Stomach smooth muscle (tissue), 2 donors: ENCODE measurements at regions not wholly inside any gene's neighbourhood (a gene's known extent, or its start where the extent isn't known, plus 50 kb on each side); places are given as distances from the start of the nearest gene placed in this dataset.

Experiments
- H3K27ac ChIP-seq: one replicate; pipeline ENCODE4 v1.7.0; 2013; ENCODE audit warnings: mild to moderate bottlenecking, low read length, inconsistent platforms
- H3K27me3 ChIP-seq, 2 donors: one replicate each; pipeline ENCODE4 v1.7.0; 2013; ENCODE audit warnings: low read length in 2 of 2; ENCODE audit not compliant: insufficient read depth in 2 of 2, control insufficient read depth in 1 of 2
- H3K36me3 ChIP-seq, 2 donors: one replicate each; pipeline ENCODE4 v1.7.0; 2013; ENCODE audit warnings: low read length in 2 of 2; ENCODE audit not compliant: control insufficient read depth in 2 of 2, insufficient read depth in 2 of 2
- H3K4me1 ChIP-seq: one replicate; pipeline ENCODE4 v1.7.0; 2013; ENCODE audit warnings: low read length; ENCODE audit not compliant: control insufficient read depth, insufficient read depth
- H3K4me3 ChIP-seq, 2 donors: one replicate each; pipeline ENCODE4 v1.7.0; 2013; ENCODE audit warnings: low read length in 2 of 2
- H3K9ac ChIP-seq, 2 donors: one replicate each; pipeline ENCODE4 v1.7.0; 2013; ENCODE audit warnings: low read length in 2 of 2, mild to moderate bottlenecking in 1 of 2
- H3K9me3 ChIP-seq, 2 donors: one replicate each; pipeline ENCODE4 v1.7.0; 2013; ENCODE audit warnings: low read length in 2 of 2; ENCODE audit not compliant: control insufficient read depth in 2 of 2
- donor health status: healthy.
- donor health status: Pancreatic carcinoma.

DNA sequence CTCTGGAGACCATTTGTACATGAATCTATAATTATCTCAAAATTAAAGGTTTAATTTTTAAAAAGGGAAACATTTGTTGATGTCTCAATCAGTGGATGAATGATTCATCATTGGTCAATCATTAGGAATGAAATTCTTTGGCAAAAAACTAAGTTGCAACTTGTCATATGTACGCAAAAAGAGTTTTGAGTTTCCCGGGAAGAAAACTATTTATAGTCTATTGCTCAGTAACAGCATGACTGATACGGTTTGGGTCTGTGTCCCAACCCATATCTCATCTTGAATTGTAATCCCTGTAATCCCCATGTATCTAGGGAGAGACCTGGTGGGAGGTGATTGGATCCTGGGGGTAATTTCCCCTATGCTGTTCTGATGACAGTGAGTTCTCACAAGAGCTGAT lies 765.8 kb upstream of the ROBO1 start:
- no peak overlapping the region for H3K27ac ChIP-seq
- H3K4me3 ChIP-seq = no peak overlapping the region
- H3K4me1 ChIP-seq = no peaks in the 10 kb centered on the region
- H3K36me3 ChIP-seq = no peaks in the 10 kb centered on the region
- H3K27me3 ChIP-seq = no peaks in the 10 kb centered on the region
- no peaks in the 10 kb centered on the region for H3K9me3 ChIP-seq
- no peak overlapping the region for H3K9ac ChIP-seq

DNA sequence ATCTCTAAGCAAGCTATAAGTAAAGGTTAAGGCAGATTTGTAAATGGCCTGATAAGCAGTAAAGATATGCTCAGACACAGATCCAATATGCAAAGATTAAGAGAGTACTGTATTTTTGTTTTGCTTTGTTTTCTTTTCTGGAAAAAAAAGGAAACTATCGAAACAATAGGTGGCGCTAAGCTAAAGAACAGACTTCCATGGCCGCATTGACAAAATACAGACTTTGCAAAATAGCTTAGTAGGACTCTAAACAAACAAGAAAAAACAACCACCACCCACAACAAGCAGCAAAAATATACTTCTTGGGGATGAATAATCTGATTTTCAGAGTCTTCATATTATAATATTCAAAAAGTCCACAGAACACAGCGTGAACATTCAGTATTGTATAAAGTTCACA lies 758.4 kb upstream of the ROBO1 start:
- Histone ChIP-seq H3K27me3 (no peaks in the 10 kb centered on the region), H3K4me3 (no peak overlapping the region), H3K36me3 (no peaks in the 10 kb centered on the region), H3K27ac (no peak overlapping the region), H3K4me1 (no peaks in the 10 kb centered on the region), H3K9me3 (no peaks in the 10 kb centered on the region), H3K9ac (no peak overlapping the region)

DNA sequence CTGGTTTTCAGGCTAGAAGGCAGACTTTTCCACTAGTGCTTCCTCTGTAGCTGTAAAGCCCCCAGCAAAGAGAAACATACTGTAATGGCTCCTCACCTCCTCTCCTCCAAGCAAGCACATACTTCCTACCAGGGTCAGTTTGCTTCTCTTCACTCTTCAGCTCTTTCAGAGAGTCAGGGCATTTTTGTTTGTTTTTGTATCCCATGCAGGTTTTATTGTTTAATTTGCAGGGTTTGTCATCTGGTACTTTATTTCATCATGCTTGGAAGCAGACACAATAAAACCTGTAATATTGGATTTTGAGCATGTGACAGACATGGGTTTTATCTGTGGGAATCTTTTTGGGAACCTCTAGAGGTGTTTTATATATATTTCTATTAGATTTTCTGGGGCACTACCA lies 753.3 kb upstream of the ROBO1 start:
- Histone ChIP-seq H3K27me3 (no peaks in the 10 kb centered on the region), H3K9me3 (no peaks in the 10 kb centered on the region), H3K4me3 (no peak overlapping the region), H3K27ac (no peak overlapping the region), H3K9ac (no peak overlapping the region), H3K4me1 (no peaks in the 10 kb centered on the region), H3K36me3 (no peaks in the 10 kb centered on the region)

DNA sequence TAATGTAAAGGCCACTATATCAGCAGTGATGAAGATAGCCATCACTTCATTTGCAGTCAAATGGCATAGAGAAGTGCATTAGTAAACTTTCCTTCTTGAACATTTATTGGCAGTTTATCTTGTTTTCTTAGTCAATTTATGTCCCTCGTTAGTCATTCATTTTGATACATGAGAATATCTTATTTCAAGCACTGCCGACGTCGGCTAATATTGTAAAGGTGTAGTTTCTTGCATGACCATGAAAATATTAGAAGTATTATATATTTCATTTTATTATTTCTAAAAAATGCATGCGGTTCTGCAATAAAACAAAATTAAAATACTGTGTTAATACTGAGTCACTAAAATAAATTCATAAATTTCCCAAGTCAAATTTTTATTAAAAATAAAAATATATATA lies 751.6 kb upstream of the ROBO1 start:
- Histone ChIP-seq H3K27ac (no peak overlapping the region), H3K4me3 (no peak overlapping the region), H3K4me1 (no peaks in the 10 kb centered on the region), H3K36me3 (no peaks in the 10 kb centered on the region), H3K27me3 (no peaks in the 10 kb centered on the region), H3K9me3 (no peaks in the 10 kb centered on the region), H3K9ac (no peak overlapping the region)

DNA sequence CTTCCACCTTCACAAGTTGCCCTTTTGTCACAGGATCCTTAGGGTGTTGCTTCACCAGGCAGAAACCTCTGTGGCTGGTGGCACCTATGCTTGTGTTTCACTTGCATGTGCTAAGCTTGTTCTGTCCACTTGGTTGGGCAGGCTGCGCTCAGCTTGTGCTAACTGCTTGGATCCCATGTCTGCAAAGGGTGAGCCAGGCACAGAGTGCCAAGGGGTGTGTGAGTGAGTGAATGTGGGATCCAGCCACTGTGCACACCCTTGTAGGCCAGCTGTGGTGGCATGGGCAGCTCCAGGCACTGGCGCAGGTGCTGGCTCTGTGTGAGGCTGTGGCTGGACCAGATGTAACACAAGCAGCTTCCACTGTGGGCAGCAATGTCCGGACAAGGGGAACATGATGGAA lies 728.7 kb upstream of the ROBO1 start:
- Histone ChIP-seq H3K36me3 (no peaks in the 10 kb centered on the region), H3K4me1 (no peaks in the 10 kb centered on the region), H3K4me3 (no peak overlapping the region), H3K27me3 (no peaks in the 10 kb centered on the region), H3K9ac (no peak overlapping the region), H3K27ac (no peak overlapping the region), H3K9me3 (peaks cover 0 to 1% of the 10 kb centered on the region in 2 donors)

DNA sequence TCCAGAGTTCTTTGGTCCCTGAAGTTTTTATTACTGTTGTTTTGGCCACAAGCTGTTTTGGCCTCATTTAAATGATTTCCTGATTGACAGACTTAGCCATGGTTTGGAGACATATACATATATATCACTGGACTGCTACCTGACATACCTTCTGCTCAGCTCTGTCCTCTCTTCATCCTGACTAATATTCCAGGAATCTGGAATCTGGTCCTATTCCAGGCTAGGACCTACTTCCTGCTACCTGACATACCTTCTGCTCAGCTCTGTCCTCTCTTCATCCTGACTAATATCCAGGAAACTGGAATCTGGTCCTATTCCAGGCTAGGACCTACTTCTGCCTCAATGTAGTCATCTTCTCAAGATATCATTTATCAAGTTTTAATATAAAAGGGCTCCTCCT lies 724.4 kb upstream of the ROBO1 start:
- Histone ChIP-seq H3K4me1 (no peaks in the 10 kb centered on the region), H3K27ac (no peak overlapping the region)

DNA sequence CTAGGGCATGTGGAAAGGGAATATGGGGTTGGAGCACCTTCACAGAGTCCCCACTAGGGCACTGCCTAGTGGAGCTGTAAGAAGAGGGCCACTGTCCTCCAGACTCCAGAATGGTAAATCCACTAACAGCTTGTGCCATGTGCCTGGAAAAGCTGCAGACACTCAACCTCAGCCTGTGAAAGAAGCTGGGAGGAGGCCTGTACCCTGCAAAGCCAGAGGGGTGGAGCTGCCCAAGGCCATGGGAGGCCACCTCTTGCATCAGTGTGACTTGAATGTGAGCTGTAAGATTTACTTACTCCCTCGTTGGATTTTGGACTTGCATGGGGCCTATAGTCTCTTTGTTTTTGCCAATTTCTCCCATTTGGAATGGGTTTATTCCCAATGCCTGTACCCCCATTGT lies 705.2 kb upstream of the ROBO1 start:
- Histone ChIP-seq H3K9ac (no peak overlapping the region), H3K9me3 (no peaks in the 10 kb centered on the region), H3K4me1 (no peaks in the 10 kb centered on the region), H3K4me3 (no peak overlapping the region), H3K36me3 (no peaks in the 10 kb centered on the region), H3K27me3 (no peaks in the 10 kb centered on the region), H3K27ac (no peak overlapping the region)

More for the DNA sequence above, 724.4 kb upstream of the ROBO1 start:
- H3K27me3 ChIP-seq = no peaks in the 10 kb centered on the region
- H3K9ac ChIP-seq = no peak overlapping the region
- H3K4me3 ChIP-seq = no peak overlapping the region
- no peaks in the 10 kb centered on the region for H3K36me3 ChIP-seq
- H3K9me3 ChIP-seq = peaks cover 0 to under 1% of the 10 kb centered on the region in 2 donors

DNA sequence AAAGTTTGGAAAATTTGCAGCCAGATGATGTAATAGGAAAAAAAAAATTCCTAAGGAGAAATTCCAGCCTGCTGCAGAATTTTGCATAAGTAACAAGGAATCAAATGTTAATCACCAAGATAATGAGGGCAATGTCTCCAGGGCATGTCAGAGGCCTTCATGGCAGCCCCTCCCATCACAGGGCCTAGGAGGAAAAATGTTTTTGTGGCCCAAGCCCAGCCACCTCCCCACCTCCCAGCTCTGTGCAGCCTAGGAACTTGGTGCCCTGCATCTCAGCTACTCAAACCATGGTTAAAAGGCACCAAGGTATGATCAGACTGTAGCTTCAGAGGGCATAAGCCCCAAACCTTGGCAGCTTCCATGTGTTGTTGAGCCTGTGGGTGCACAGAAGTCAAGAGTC lies 704.7 kb upstream of the ROBO1 start:
- Histone ChIP-seq H3K36me3 (no peaks in the 10 kb centered on the region), H3K9ac (no peak overlapping the region), H3K9me3 (no peaks in the 10 kb centered on the region), H3K27ac (no peak overlapping the region), H3K4me3 (no peak overlapping the region), H3K27me3 (no peaks in the 10 kb centered on the region), H3K4me1 (no peaks in the 10 kb centered on the region)

DNA sequence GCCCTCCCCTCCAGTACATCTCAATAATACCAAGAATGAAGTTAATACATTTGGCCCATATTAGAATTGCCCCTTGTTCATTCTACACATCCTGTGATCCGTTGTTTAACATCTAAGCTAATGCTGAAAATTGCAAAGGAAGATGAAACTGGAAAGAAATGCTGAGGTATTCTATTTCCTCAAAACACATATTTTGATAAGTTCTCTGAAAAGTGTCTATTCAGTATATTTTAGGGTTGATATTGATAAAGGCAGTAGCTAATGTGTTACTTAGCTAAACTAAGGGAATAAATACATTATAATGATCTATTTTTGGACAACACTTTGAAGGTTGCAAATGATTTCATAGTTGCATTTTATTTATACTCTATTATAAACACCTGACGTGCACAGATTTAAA lies 702.6 kb upstream of the ROBO1 start:
- H3K4me1 ChIP-seq = no peaks in the 10 kb centered on the region
- no peaks in the 10 kb centered on the region for H3K9me3 ChIP-seq
- H3K27ac ChIP-seq = no peak overlapping the region
- H3K36me3 ChIP-seq = no peaks in the 10 kb centered on the region
- H3K9ac ChIP-seq = no peak overlapping the region
- H3K27me3 ChIP-seq = no peaks in the 10 kb centered on the region
- H3K4me3 ChIP-seq = no peak overlapping the region

DNA sequence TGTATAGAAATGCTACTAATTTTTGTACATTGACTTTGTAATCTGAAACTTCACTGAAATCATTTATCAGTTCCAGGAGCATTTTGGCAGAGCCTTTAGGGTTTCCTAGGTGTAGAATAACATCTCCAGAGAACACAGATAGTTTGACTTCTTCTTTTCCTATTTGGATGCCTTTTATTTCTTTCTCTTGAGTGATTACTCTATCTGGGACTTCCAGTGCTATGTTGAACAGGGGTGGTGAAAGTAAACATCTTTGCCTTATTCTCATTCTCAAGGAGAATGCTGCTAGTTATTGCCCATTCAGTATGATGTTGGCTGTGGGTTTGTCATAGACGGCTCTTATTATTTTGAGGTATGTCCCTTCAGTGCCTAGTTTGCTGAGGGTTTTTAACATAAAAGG lies 697.9 kb upstream of the ROBO1 start:
- Histone ChIP-seq H3K4me1 (no peaks in the 10 kb centered on the region), H3K4me3 (no peak overlapping the region), H3K27me3 (no peaks in the 10 kb centered on the region), H3K9me3 (no peaks in the 10 kb centered on the region), H3K9ac (no peak overlapping the region), H3K36me3 (no peaks in the 10 kb centered on the region), H3K27ac (no peak overlapping the region)

DNA sequence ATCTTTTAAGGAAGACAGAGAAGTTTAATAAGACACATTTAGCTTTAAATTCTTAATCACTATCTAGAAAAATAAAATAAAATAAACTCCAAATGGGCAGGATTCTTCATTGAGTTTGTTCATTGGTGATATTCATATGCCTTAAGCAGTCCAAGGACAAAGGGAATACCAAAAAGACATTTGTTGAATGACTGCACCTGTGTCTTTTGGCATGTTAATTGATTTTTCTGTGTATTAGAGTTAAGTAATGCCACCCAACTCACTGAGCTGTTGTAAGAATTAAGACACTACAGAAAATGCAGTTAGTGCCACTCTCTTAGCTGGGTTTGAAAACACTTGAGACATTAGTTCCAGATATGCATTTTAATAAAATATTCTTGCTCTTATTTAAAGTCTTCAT lies 683.6 kb upstream of the ROBO1 start:
- Histone ChIP-seq H3K9me3 (no peaks in the 10 kb centered on the region), H3K4me3 (no peak overlapping the region), H3K27ac (no peak overlapping the region), H3K9ac (no peak overlapping the region), H3K27me3 (no peaks in the 10 kb centered on the region), H3K36me3 (no peaks in the 10 kb centered on the region), H3K4me1 (no peaks in the 10 kb centered on the region)

DNA sequence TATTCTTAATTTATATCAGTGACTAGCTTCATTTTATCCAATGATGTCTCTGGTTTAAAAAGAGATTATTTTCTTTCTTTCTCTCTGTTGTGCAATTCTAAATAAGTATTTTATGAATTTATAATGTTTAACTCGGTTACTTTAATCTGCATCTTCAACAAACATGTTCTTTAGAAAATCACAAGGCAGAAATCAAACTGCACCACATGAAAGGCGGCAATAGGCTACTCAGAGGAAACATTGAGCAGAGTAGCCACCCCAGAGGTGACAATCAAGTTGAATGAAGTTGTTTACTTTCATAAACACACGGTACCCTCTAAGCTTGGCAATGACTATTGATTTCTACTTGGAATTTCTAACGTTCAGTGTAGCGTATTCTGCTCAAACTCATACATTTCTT lies 677.8 kb upstream of the ROBO1 start:
- no peak overlapping the region for H3K27ac ChIP-seq
- no peaks in the 10 kb centered on the region for H3K4me1 ChIP-seq
- H3K27me3 ChIP-seq = no peaks in the 10 kb centered on the region
- no peak overlapping the region for H3K9ac ChIP-seq
- no peaks in the 10 kb centered on the region for H3K36me3 ChIP-seq
- no peak overlapping the region for H3K4me3 ChIP-seq
- H3K9me3 ChIP-seq = no peaks in the 10 kb centered on the region
